Gastroesophageal sphincter (tissue), 4 donors: ENCODE measurements at regions not wholly inside any gene's neighbourhood (a gene's known extent, or its start where the extent isn't known, plus 50 kb on each side); places are given as distances from the start of the nearest gene placed in this dataset.

Experiments
- ATAC-seq: fragments of 150-250 bp; one replicate; pipeline ENCODE4 v1.9.1; 2016; ENCODE audit warnings: mild to moderate bottlenecking, moderate library complexity
- H3K27ac ChIP-seq, 4 donors: fragments of 200-600 bp; sonication (generic) in 3 of 4; 1 replicate in 3 of 4; 2 replicates in 1 of 4; pipeline ENCODE4 v1.5.1; 2016 to 2019
- H3K27me3 ChIP-seq: fragments of 200-600 bp; sonication (generic); one replicate; pipeline ENCODE4 v1.5.1; 2019
- H3K36me3 ChIP-seq, 2 donors: fragments of 200-600 bp; sonication (generic); one replicate each; pipeline ENCODE4 v1.5.1; 2019; ENCODE audit warnings: control low read depth in 1 of 2
- H3K4me1 ChIP-seq, 3 donors: fragments of 200-600 bp; sonication (generic); 1 replicate in 2 of 3; 2 replicates in 1 of 3; pipeline ENCODE4 v1.5.1; 2016 to 2019; ENCODE audit warnings: control low read depth in 2 of 3
- H3K4me3 ChIP-seq, 2 donors: fragments of 200-600 bp; sonication (generic); one replicate each; pipeline ENCODE4 v1.5.1; 2019; ENCODE audit warnings: mild to moderate bottlenecking in 1 of 2, moderate library complexity in 1 of 2
- H3K9me3 ChIP-seq, 3 donors: fragments of 200-600 bp; sonication (generic); one replicate each; pipeline ENCODE4 v1.5.1; 2017 to 2019; ENCODE audit warnings: control low read depth in 2 of 3
- CTCF ChIP-seq, 4 experiments: fragments of 200-600 bp in 2 of 4; fragments of 450-650 bp in 2 of 4; sonication (generic) in 1 of 4; IDR thresholded peaks; one replicate each; pipeline ENCODE4 v1.5.1; 2017 to 2019; ENCODE audit warnings: antibody characterized with exemption in 4 of 4, mild to moderate bottlenecking in 2 of 4, moderate library complexity in 2 of 4
- EP300 ChIP-seq: sonication (generic); formaldehyde crosslinking; IDR thresholded peaks from one replicate; pipeline ENCODE4 v1.6.1; 2017; ENCODE audit warnings: antibody characterized with exemption, mild to moderate bottlenecking
- POLR2A ChIP-seq, 2 donors: fragments of 450-650 bp; IDR thresholded peaks; one replicate each; pipeline ENCODE4 v1.6.1; 2017; ENCODE audit warnings: antibody characterized with exemption in 2 of 2, mild to moderate bottlenecking in 2 of 2, moderate library complexity in 1 of 2
- POLR2AphosphoS5 ChIP-seq: sonication (generic); formaldehyde crosslinking; IDR thresholded peaks from one replicate; pipeline ENCODE4 v1.6.1; 2017; ENCODE audit warnings: antibody characterized with exemption
- WGBS, 2 donors: methylation state at CpG; one replicate each; pipeline ENCODE4 v1.1.5; 2018; ENCODE audit warnings: low coverage in 1 of 2; 5-methylcytosine and 5-hydroxymethylcytosine counted together

- no peaks in the 10 kb centered on the region for H3K36me3 ChIP-seq
- H3K4me3 ChIP-seq: no peak overlapping the region
- WGBS, 2 donors: 70 to 74% methylated on average over 3 to 4 of the region's 4 CpGs
- peak overlapping the region; percentile 36 to 72 (median 54) for H3K27ac ChIP-seq
- peaks cover 0 to 4% (median 0%) of the 10 kb centered on the region in 3 donors for H3K4me1 ChIP-seq
- H3K9me3 ChIP-seq: no peaks in the 10 kb centered on the region
- TF ChIP-seq POLR2A (IDR thresholded peaks at IDR 0.05): no peak
- TF ChIP-seq CTCF (IDR thresholded peaks at IDR 0.05): no peak
- no peak for ATAC-seq
- H3K27me3 ChIP-seq: no peaks in the 10 kb centered on the region
Measured at GRCh38 chr5:173454361-173454735, 126.1 kb upstream of the STC2 start.

GRCh38 chr5:173453167-173453566 lies 125.0 kb upstream of the STC2 start:
- H3K4me1 ChIP-seq: peaks cover 0 to 4% (median 0%) of the 10 kb centered on the region in 3 donors
- ATAC-seq: no peak
- H3K27me3 ChIP-seq: no peaks in the 10 kb centered on the region
- no peaks in the 10 kb centered on the region for H3K36me3 ChIP-seq
- no peak overlapping the region for H3K27ac ChIP-seq
- no peak overlapping the region for H3K4me3 ChIP-seq
- TF ChIP-seq EP300 (no peak), POLR2A (IDR thresholded peaks at IDR 0.05) (no peak), POLR2AphosphoS5 (no peak), CTCF (IDR thresholded peaks at IDR 0.05) (no peak)
- WGBS, 2 donors: 93 to 94% methylated on average over 2 to 4 of the region's 4 CpGs
- no peaks in the 10 kb centered on the region for H3K9me3 ChIP-seq

GRCh38 chr5:173452119-173452905 lies 124.1 kb upstream of the STC2 start:
- H3K4me3 ChIP-seq: no peak overlapping the region
- TF ChIP-seq EP300: no peak
- no peak overlapping the region for H3K27ac ChIP-seq
- H3K27me3 ChIP-seq: no peaks in the 10 kb centered on the region
- no peaks in the 10 kb centered on the region for H3K36me3 ChIP-seq
- 82 to 91% methylated on average over 9 of the region's 9 CpGs for WGBS, 2 donors
- H3K4me1 ChIP-seq: peaks cover 0 to 4% (median 0%) of the 10 kb centered on the region in 3 donors
- no peaks in the 10 kb centered on the region for H3K9me3 ChIP-seq
- ATAC-seq: no peak

- ATAC-seq: no peak
- Histone ChIP-seq H3K9me3 (no peaks in the 10 kb centered on the region), H3K27me3 (no peaks in the 10 kb centered on the region), H3K27ac (no peak overlapping the region), H3K4me3 (no peak overlapping the region), H3K36me3 (no peaks in the 10 kb centered on the region), H3K4me1 (peaks cover 0 to 4% (median 0%) of the 10 kb centered on the region in 3 donors)
- TF ChIP-seq EP300 (no peak), POLR2AphosphoS5 (no peak), POLR2A (IDR thresholded peaks at IDR 0.05) (no peak), CTCF (IDR thresholded peaks at IDR 0.05) (no peak)
- WGBS, 2 donors: 73 to 80% methylated on average over 2 of the region's 2 CpGs
Measured at GRCh38 chr5:173451651-173452050, 123.4 kb upstream of the STC2 start.

GRCh38 chr5:173451031-173451430 lies 122.8 kb upstream of the STC2 start:
- H3K4me3 ChIP-seq: no peak overlapping the region
- no peak for ATAC-seq
- WGBS, 2 donors: 70 to 77% methylated on average over 3 to 4 of the region's 5 CpGs

More at GRCh38 chr5:173451031-173451430, 122.8 kb upstream of the STC2 start:
- H3K36me3 ChIP-seq: no peaks in the 10 kb centered on the region
- no peak overlapping the region for H3K27ac ChIP-seq
- H3K4me1 ChIP-seq: peaks cover 0 to 4% (median 0%) of the 10 kb centered on the region in 3 donors
- no peaks in the 10 kb centered on the region for H3K27me3 ChIP-seq
- H3K9me3 ChIP-seq: no peaks in the 10 kb centered on the region
- peak; percentile 18 to 48 (median 44) for TF ChIP-seq CTCF (IDR thresholded peaks at IDR 0.05)
- TF ChIP-seq POLR2A (IDR thresholded peaks at IDR 0.05): no peak
